Tibial nerve (tissue), 4 donors: ENCODE measurements at regions not wholly inside any gene's neighbourhood (a gene's known extent, or its start where the extent isn't known, plus 50 kb on each side); places are given as distances from the start of the nearest gene placed in this dataset.

Experiments
- DNase-seq, 2 donors: peaks; one replicate each; pipeline ENCODE4 v3.0.0-alpha.2; 2019; ENCODE audit warnings: low spot score in 2 of 2
- H3K27ac ChIP-seq, 4 donors: fragments of 200-600 bp; sonication (generic) in 3 of 4; one replicate each; pipeline ENCODE4 v1.5.1; 2017 to 2019; ENCODE audit warnings: mild to moderate bottlenecking in 1 of 4
- H3K27me3 ChIP-seq, 2 donors: fragments of 200-600 bp; sonication (generic) in 1 of 2; one replicate each; pipeline versions ENCODE4 v1.5.1 to v1.6.0; 2017 to 2019
- H3K36me3 ChIP-seq, 3 donors: fragments of 200-600 bp; sonication (generic); one replicate each; pipeline ENCODE4 v1.5.1; 2018 to 2019
- H3K4me1 ChIP-seq, 4 donors: fragments of 200-600 bp; sonication (generic) in 3 of 4; one replicate each; pipeline ENCODE4 v1.5.1; 2017 to 2019
- H3K4me3 ChIP-seq, 4 donors: fragments of 200-600 bp; sonication (generic) in 3 of 4; one replicate each; pipeline ENCODE4 v1.5.1; 2017 to 2019; ENCODE audit warnings: mild to moderate bottlenecking in 1 of 4, moderate library complexity in 1 of 4
- H3K9me3 ChIP-seq, 4 donors: fragments of 200-600 bp; sonication (generic) in 3 of 4; one replicate each; pipeline ENCODE4 v1.5.1; 2017 to 2019
- EP300 ChIP-seq, 2 donors: sonication (generic); formaldehyde crosslinking; IDR thresholded peaks; one replicate each; pipeline ENCODE4 v1.6.1; 2017; ENCODE audit warnings: antibody characterized with exemption in 2 of 2, mild to moderate bottlenecking in 1 of 2
- POLR2A ChIP-seq, 2 donors: fragments of 450-650 bp; IDR thresholded peaks; one replicate each; pipeline ENCODE4 v1.6.1; 2017; ENCODE audit warnings: antibody characterized with exemption in 2 of 2, mild to moderate bottlenecking in 2 of 2, moderate library complexity in 2 of 2
- WGBS, 2 donors: methylation state at CpG; one replicate each; pipeline ENCODE4 v1.1.5; 2018; 5-methylcytosine and 5-hydroxymethylcytosine counted together
- TF ChIP-seq, protein P1 (sequence below), 5 experiments: fragments of 200-600 bp in 3 of 5; fragments of 450-650 bp in 2 of 5; sonication (generic) in 3 of 5; IDR thresholded peaks; one replicate each; pipeline ENCODE4 v1.5.1; 2016 to 2019; ENCODE audit warnings: antibody characterized with exemption in 5 of 5, mild to moderate bottlenecking in 3 of 5, moderate library complexity in 2 of 5

DNA sequence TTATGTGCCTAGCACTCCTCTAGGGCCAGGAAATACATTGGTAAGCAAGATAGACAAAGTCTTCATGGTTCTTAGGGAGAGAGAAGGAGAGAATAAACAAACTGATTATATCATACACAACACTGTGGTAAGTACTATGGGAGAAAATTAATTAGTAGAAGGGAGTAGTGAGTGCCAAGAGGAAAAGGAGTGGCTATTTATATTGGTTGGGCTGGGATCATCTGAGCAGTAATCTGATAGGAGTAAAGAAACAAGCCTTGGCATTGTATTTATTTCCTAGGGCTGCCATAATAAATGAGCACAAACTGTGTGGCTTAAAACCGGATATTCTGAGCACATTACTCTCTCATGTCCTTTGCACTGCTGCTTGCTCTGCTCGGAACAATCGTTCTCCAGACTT is 158.1 kb upstream of the PHF14 start:
- 56 to 63% methylated on average over 3 of the region's 3 CpGs for WGBS, 2 donors
- no peaks in the 10 kb centered on the region for H3K4me1 ChIP-seq
- H3K36me3 ChIP-seq = no peaks in the 10 kb centered on the region

DNA sequence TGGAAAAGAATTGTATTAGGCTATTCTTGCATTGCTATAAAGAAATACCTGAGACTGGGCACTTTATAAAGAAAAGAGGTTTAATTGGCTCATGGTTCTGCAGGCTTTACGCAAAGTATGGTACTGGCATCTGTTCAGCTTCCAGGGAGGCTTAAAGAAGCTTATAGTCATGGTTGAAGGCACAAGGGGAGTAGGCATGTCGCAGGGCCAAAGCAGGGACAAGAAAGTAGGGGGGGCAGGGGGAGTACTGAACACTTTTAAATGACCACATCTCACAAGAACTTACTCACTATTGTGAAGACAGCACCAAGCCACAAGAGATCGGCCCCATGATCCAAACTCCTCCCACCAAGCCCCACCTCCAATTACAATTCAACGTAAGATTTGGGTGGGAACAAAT is 152.5 kb upstream of the PHF14 start:
- Histone ChIP-seq H3K36me3 (no peaks in the 10 kb centered on the region), H3K4me3 (no peak overlapping the region), H3K4me1 (no peaks in the 10 kb centered on the region), H3K9me3 (no peaks in the 10 kb centered on the region), H3K27ac (no peak overlapping the region), H3K27me3 (no peaks in the 10 kb centered on the region)
- no peak for DNase-seq
- TF ChIP-seq, protein P1, sequence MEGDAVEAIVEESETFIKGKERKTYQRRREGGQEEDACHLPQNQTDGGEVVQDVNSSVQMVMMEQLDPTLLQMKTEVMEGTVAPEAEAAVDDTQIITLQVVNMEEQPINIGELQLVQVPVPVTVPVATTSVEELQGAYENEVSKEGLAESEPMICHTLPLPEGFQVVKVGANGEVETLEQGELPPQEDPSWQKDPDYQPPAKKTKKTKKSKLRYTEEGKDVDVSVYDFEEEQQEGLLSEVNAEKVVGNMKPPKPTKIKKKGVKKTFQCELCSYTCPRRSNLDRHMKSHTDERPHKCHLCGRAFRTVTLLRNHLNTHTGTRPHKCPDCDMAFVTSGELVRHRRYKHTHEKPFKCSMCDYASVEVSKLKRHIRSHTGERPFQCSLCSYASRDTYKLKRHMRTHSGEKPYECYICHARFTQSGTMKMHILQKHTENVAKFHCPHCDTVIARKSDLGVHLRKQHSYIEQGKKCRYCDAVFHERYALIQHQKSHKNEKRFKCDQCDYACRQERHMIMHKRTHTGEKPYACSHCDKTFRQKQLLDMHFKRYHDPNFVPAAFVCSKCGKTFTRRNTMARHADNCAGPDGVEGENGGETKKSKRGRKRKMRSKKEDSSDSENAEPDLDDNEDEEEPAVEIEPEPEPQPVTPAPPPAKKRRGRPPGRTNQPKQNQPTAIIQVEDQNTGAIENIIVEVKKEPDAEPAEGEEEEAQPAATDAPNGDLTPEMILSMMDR (IDR thresholded peaks at IDR 0.05) = no peak
- no peak for TF ChIP-seq EP300 (IDR thresholded peaks at IDR 0.05)
- no peak for TF ChIP-seq POLR2A (IDR thresholded peaks at IDR 0.05)
- 80 to 85% methylated on average over 4 of the region's 4 CpGs for WGBS, 2 donors

More for the DNA sequence above, 158.1 kb upstream of the PHF14 start:
- Histone ChIP-seq H3K4me3 (no peak overlapping the region), H3K9me3 (no peaks in the 10 kb centered on the region), H3K27ac (no peak overlapping the region), H3K27me3 (no peaks in the 10 kb centered on the region)
- TF ChIP-seq POLR2A (IDR thresholded peaks at IDR 0.05) (no peak), EP300 (IDR thresholded peaks at IDR 0.05) (no peak)
- TF ChIP-seq, protein P1 (IDR thresholded peaks at IDR 0.05) = no peak
- no peak for DNase-seq

DNA sequence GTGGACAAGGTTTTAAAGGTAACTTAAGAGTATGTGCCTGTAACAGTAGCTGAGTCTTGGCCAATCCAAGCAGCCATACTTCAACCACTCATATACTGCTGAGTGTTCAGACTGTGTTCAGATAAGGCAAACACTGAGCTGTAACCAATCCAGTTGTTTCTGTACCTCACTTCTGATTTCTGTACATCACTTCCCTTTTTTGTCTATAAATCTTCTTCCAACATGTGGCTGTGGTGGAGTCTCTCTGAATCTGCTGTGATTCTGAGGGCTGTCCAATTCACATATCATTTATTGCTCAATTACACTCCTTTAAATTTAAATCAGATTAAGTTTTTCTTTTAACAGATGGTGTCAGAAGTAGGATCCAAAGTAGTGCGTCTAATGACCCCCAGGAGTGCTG is 149.5 kb upstream of the PHF14 start:
- H3K36me3 ChIP-seq = no peaks in the 10 kb centered on the region
- H3K27ac ChIP-seq = no peak overlapping the region
- DNase-seq = no peak
- H3K9me3 ChIP-seq = no peaks in the 10 kb centered on the region
- no peak overlapping the region for H3K4me3 ChIP-seq
- no peaks in the 10 kb centered on the region for H3K27me3 ChIP-seq
- TF ChIP-seq, protein P1 (IDR thresholded peaks at IDR 0.05) = no peak
- TF ChIP-seq POLR2A (IDR thresholded peaks at IDR 0.05) = no peak
- TF ChIP-seq EP300 (IDR thresholded peaks at IDR 0.05) = no peak
- WGBS, 2 donors = 86 to 88% methylated on average over 1 of the region's 1 CpG
- H3K4me1 ChIP-seq = no peaks in the 10 kb centered on the region

GRCh38 chr7:10838228-10838627 is 135.4 kb upstream of the PHF14 start:
- TF ChIP-seq EP300 (IDR thresholded peaks at IDR 0.05) (no peak), POLR2A (IDR thresholded peaks at IDR 0.05) (no peak)
- TF ChIP-seq, protein P1 (IDR thresholded peaks at IDR 0.05) = no peak
- 78 to 82% methylated on average over 1 of the region's 1 CpG for WGBS, 2 donors
- Histone ChIP-seq H3K9me3 (no peaks in the 10 kb centered on the region), H3K4me1 (no peaks in the 10 kb centered on the region), H3K4me3 (no peak overlapping the region), H3K27me3 (no peaks in the 10 kb centered on the region), H3K27ac (no peak overlapping the region), H3K36me3 (no peaks in the 10 kb centered on the region)
- no peak for DNase-seq

- H3K27me3 ChIP-seq = no peaks in the 10 kb centered on the region
- TF ChIP-seq, protein P1 (IDR thresholded peaks at IDR 0.05) = no peak
Measured at GRCh38 chr7:10845225-10845624, 128.4 kb upstream of the PHF14 start.

More at GRCh38 chr7:10845225-10845624, 128.4 kb upstream of the PHF14 start:
- 68 to 95% methylated on average over 2 of the region's 2 CpGs for WGBS, 2 donors
- no peaks in the 10 kb centered on the region for H3K4me1 ChIP-seq
- no peaks in the 10 kb centered on the region for H3K9me3 ChIP-seq
- H3K4me3 ChIP-seq = no peak overlapping the region
- H3K36me3 ChIP-seq = no peaks in the 10 kb centered on the region
- no peak for DNase-seq
- no peak overlapping the region for H3K27ac ChIP-seq
